Keratinocyte (primary cell): ENCODE measurements at regions not wholly inside any gene's neighbourhood (a gene's known extent, or its start where the extent isn't known, plus 50 kb on each side); places are given as distances from the start of the nearest gene placed in this dataset.

ENCODE experiments used
- DNase-seq: peaks from one replicate; pipeline ENCODE4 v3.0.0-alpha.2; 2011; ENCODE audit warnings: low read depth, missing footprints, low spot score
- FAIRE-seq: peaks from 2 replicates; lab custom pipeline; 2011; peaks lifted over from hg19 to GRCh38; lab: Jason Lieb, UNC
- H2AFZ ChIP-seq: 2 replicates; pipeline ENCODE4 v1.6.0; 2012; ENCODE audit warnings: low read length, control low read depth, inconsistent platforms; ENCODE audit not compliant: control insufficient read depth
- H3K27ac ChIP-seq: 2 replicates; pipeline ENCODE4 v1.5.1; 2011; ENCODE audit warnings: low read length; ENCODE audit not compliant: control insufficient read depth, insufficient read depth
- H3K27me3 ChIP-seq: 3 replicates; pipeline ENCODE4 v1.6.0; 2011; ENCODE audit warnings: low read length; ENCODE audit not compliant: control insufficient read depth, insufficient read depth; ENCODE audit errors: extremely low read depth
- H3K36me3 ChIP-seq, 2 experiments: 2 replicates in 1 of 2; 3 replicates in 1 of 2; pipeline ENCODE4 v1.5.1; 2011; ENCODE audit warnings: low read length in 2 of 2, mild to moderate bottlenecking in 1 of 2; ENCODE audit not compliant: control insufficient read depth in 2 of 2, insufficient read depth in 2 of 2; ENCODE audit errors: extremely low read depth in 1 of 2
- H3K4me1 ChIP-seq: 3 replicates; pipeline ENCODE4 v1.5.1; 2011; ENCODE audit warnings: low read length; ENCODE audit not compliant: control insufficient read depth, insufficient read depth; ENCODE audit errors: extremely low read depth
- H3K4me2 ChIP-seq: 3 replicates; pipeline ENCODE4 v1.6.0; 2011; ENCODE audit warnings: low read depth, low read length; ENCODE audit not compliant: control insufficient read depth, insufficient read depth; ENCODE audit errors: extremely low read depth
- H3K4me3 ChIP-seq, 3 experiments: fragments of 200-600 bp in 1 of 3; sonication (generic) in 1 of 3; 2 replicates in 2 of 3; 3 replicates in 1 of 3; pipeline ENCODE4 v1.5.1; 2011 to 2016; ENCODE audit warnings: low read length in 3 of 3, mild to moderate bottlenecking in 3 of 3, control low read depth in 2 of 3, inconsistent platforms in 1 of 3, low read depth in 1 of 3, mixed read lengths in 1 of 3, mixed run types in 1 of 3, moderate library complexity in 1 of 3; ENCODE audit not compliant: control insufficient read depth in 2 of 3, insufficient read depth in 2 of 3; ENCODE audit errors: extremely low read depth in 1 of 3
- H3K79me2 ChIP-seq: 2 replicates; pipeline ENCODE4 v1.6.0; 2012; ENCODE audit warnings: low read length; ENCODE audit not compliant: control insufficient read depth, insufficient read depth
- H3K9ac ChIP-seq: 3 replicates; pipeline ENCODE4 v1.6.0; 2011; ENCODE audit warnings: low read length; ENCODE audit not compliant: control insufficient read depth, insufficient read depth; ENCODE audit errors: extremely low read depth
- H3K9me1 ChIP-seq: 3 replicates; pipeline ENCODE4 v1.6.0; 2011; ENCODE audit warnings: low read length; ENCODE audit not compliant: control insufficient read depth, insufficient read depth; ENCODE audit errors: extremely low read depth
- H3K9me3 ChIP-seq: 2 replicates; pipeline ENCODE4 v1.5.1; 2012; ENCODE audit warnings: low read depth, low read length; ENCODE audit not compliant: control insufficient read depth
- H4K20me1 ChIP-seq: 3 replicates; pipeline ENCODE4 v1.6.0; 2011; ENCODE audit warnings: low read length; ENCODE audit not compliant: control insufficient read depth, insufficient read depth; ENCODE audit errors: extremely low read depth
- CTCF ChIP-seq, 3 experiments: IDR thresholded peaks in 1 of 3; conservative IDR thresholded peaks in 1 of 3; optimal IDR thresholded peaks in 1 of 3; 2 replicates in 2 of 3; 3 replicates in 1 of 3; pipeline versions ENCODE3 to v1.5.1; 2011; ENCODE audit warnings: low read length in 3 of 3, mild to moderate bottlenecking in 3 of 3, moderate library complexity in 2 of 3, control low read depth in 1 of 3, inconsistent platforms in 1 of 3; ENCODE audit not compliant: insufficient read depth in 2 of 3; ENCODE audit errors: extremely low read depth in 1 of 3
- EZH2 ChIP-seq: IDR thresholded peaks from one replicate; pipeline ENCODE4 v1.6.1; 2012; ENCODE audit warnings: inconsistent platforms, mild to moderate bottlenecking, low read length, moderate library complexity
- dilution Hi-C: fragments of 300-500 bp; cut with MboI; formaldehyde crosslinking; loops from one replicate; pipeline ENCODE4 v1.7.0; 2020; ENCODE audit warnings: low sequenced_read_pairs; ENCODE audit not compliant: extremely low pct_ligation_motif_present

- dilution Hi-C loops, result no loop called here
- Histone ChIP-seq H4K20me1 (no peaks in the 10 kb centered on the region), H3K9ac (no peak overlapping the region), H2AFZ (no peak overlapping the region), H3K4me1 (no peaks in the 10 kb centered on the region), H3K36me3 (no peaks in the 10 kb centered on the region), H3K9me1 (no peaks in the 10 kb centered on the region), H3K27ac (no peak overlapping the region), H3K4me2 (no peak overlapping the region), H3K4me3 (no peak overlapping the region), H3K79me2 (no peaks in the 10 kb centered on the region), H3K9me3 (no peaks in the 10 kb centered on the region), H3K27me3 (no peaks in the 10 kb centered on the region)
- FAIRE-seq (no peak), DNase-seq (no peak)
- TF ChIP-seq EZH2 (no peak), CTCF (optimal IDR thresholded peaks at IDR 0.05 in 1 of 3, IDR thresholded peaks at IDR 0.05 in 1 of 3, conservative IDR thresholded peaks at IDR 0.05 in 1 of 3; ENCODE audit: extremely low read depth in 1 of 3, insufficient read depth in 2 of 3, low read length in 3 of 3) (no peak)
These were observed 124.7 kb upstream of the MGMT start for GRCh38 chr10:129342385-129342784.

GRCh38 chr10:129343141-129343540, 123.9 kb upstream of the MGMT start:
- Histone ChIP-seq H3K4me3 (no peak overlapping the region), H3K4me1 (no peaks in the 10 kb centered on the region), H3K9ac (no peak overlapping the region), H3K4me2 (no peak overlapping the region), H3K9me3 (no peaks in the 10 kb centered on the region), H4K20me1 (no peaks in the 10 kb centered on the region), H3K79me2 (no peaks in the 10 kb centered on the region), H3K27me3 (no peaks in the 10 kb centered on the region), H3K36me3 (no peaks in the 10 kb centered on the region), H2AFZ (no peak overlapping the region), H3K9me1 (no peaks in the 10 kb centered on the region), H3K27ac (no peak overlapping the region)
- no peak for TF ChIP-seq EZH2
- FAIRE-seq, result no peak
- no peak for DNase-seq
- dilution Hi-C loops, result no loop called here

- no peak overlapping the region for H3K9ac ChIP-seq
- no peak overlapping the region for H2AFZ ChIP-seq
- no peak overlapping the region for H3K4me2 ChIP-seq
- H3K4me3 ChIP-seq, result no peak overlapping the region
- FAIRE-seq (no peak), DNase-seq (no peak)
- no peaks in the 10 kb centered on the region for H3K9me3 ChIP-seq
- H4K20me1 ChIP-seq, result no peaks in the 10 kb centered on the region
- no peaks in the 10 kb centered on the region for H3K4me1 ChIP-seq
- no peaks in the 10 kb centered on the region for H3K36me3 ChIP-seq
- TF ChIP-seq CTCF (optimal IDR thresholded peaks at IDR 0.05 in 1 of 3, IDR thresholded peaks at IDR 0.05 in 1 of 3, conservative IDR thresholded peaks at IDR 0.05 in 1 of 3; ENCODE audit: extremely low read depth in 1 of 3, insufficient read depth in 2 of 3, low read length in 3 of 3) (no peak), EZH2 (no peak)
- no peaks in the 10 kb centered on the region for H3K79me2 ChIP-seq
- H3K27me3 ChIP-seq, result no peaks in the 10 kb centered on the region
- dilution Hi-C loops, result no loop called here
- H3K9me1 ChIP-seq, result no peaks in the 10 kb centered on the region
- no peak overlapping the region for H3K27ac ChIP-seq
These were observed 122.9 kb upstream of the MGMT start for GRCh38 chr10:129344103-129344502.
